ENCODE measurements at regions not wholly inside any gene's neighbourhood (a gene's known extent, or its start where the extent isn't known, plus 50 kb on each side); places are given as distances from the start of the nearest gene placed in this dataset.

- peak; percentile 61; the same call in 1 of the 2 replicates for TF ChIP-seq HMGXB3 (CRISPR knock-in tag; IDR thresholded peaks at IDR 0.05; ENCODE audit: borderline replicate concordance)
- TF ChIP-seq ZNF747 (CRISPR knock-in tag; IDR thresholded peaks at IDR 0.05; ENCODE audit: borderline replicate concordance): 0 out of 2 replicates have a peak, but pooled peaks have one; percentile 49
- no peak for TF ChIP-seq RFX5 (IDR thresholded peaks at IDR 0.05; ENCODE audit: low read depth, low read length)
- TF ChIP-seq ZNF263 (CRISPR knock-in tag; IDR thresholded peaks at IDR 0.05): no peak
- no peak for TF ChIP-seq JUND (CRISPR knock-in tag; IDR thresholded peaks at IDR 0.05)
- TF ChIP-seq, protein P1, sequence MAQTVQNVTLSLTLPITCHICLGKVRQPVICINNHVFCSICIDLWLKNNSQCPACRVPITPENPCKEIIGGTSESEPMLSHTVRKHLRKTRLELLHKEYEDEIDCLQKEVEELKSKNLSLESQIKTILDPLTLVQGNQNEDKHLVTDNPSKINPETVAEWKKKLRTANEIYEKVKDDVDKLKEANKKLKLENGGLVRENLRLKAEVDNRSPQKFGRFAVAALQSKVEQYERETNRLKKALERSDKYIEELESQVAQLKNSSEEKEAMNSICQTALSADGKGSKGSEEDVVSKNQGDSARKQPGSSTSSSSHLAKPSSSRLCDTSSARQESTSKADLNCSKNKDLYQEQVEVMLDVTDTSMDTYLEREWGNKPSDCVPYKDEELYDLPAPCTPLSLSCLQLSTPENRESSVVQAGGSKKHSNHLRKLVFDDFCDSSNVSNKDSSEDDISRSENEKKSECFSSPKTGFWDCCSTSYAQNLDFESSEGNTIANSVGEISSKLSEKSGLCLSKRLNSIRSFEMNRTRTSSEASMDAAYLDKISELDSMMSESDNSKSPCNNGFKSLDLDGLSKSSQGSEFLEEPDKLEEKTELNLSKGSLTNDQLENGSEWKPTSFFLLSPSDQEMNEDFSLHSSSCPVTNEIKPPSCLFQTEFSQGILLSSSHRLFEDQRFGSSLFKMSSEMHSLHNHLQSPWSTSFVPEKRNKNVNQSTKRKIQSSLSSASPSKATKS (CRISPR knock-in tag; IDR thresholded peaks at IDR 0.05): no peak
- no peak for TF ChIP-seq CREB1 (IDR thresholded peaks at IDR 0.05)
- no peak for TF ChIP-seq CREB1 (CRISPR knock-in tag; IDR thresholded peaks at IDR 0.05)
- no peak for TF ChIP-seq ELF4 (CRISPR knock-in tag; IDR thresholded peaks at IDR 0.05; ENCODE audit: borderline replicate concordance)
- TF ChIP-seq ZNF17 (CRISPR knock-in tag; IDR thresholded peaks at IDR 0.05): no peak
- TF ChIP-seq HOXD1 (CRISPR knock-in tag; IDR thresholded peaks at IDR 0.05): no peak
- TF ChIP-seq SRF (IDR thresholded peaks at IDR 0.05; ENCODE audit: low read depth, low read length): no peak
- 0 out of 2 replicates have a peak, but pooled peaks have one; percentile 55 for TF ChIP-seq ZNF232 (CRISPR knock-in tag; IDR thresholded peaks at IDR 0.05; ENCODE audit: borderline replicate concordance)
- no peak for TF ChIP-seq ZNF572 (CRISPR knock-in tag; IDR thresholded peaks at IDR 0.05)
- TF ChIP-seq RBM39 (IDR thresholded peaks at IDR 0.05; ENCODE audit: low read depth, low read length, poor library complexity, severe bottlenecking): no peak
- TF ChIP-seq ZNF878 (CRISPR knock-in tag; IDR thresholded peaks at IDR 0.05): no peak
- no peak for TF ChIP-seq ZKSCAN1 (IDR thresholded peaks at IDR 0.05; ENCODE audit: low read length)
- no peak for TF ChIP-seq PHF5A (CRISPR knock-in tag; IDR thresholded peaks at IDR 0.05; ENCODE audit: low read depth, unreplicated experiment)
- TF ChIP-seq TBX2 (CRISPR knock-in tag; IDR thresholded peaks at IDR 0.05; ENCODE audit: borderline replicate concordance): peak; percentile 69; the same call in 1 of the 2 replicates
- TF ChIP-seq, protein P2, sequence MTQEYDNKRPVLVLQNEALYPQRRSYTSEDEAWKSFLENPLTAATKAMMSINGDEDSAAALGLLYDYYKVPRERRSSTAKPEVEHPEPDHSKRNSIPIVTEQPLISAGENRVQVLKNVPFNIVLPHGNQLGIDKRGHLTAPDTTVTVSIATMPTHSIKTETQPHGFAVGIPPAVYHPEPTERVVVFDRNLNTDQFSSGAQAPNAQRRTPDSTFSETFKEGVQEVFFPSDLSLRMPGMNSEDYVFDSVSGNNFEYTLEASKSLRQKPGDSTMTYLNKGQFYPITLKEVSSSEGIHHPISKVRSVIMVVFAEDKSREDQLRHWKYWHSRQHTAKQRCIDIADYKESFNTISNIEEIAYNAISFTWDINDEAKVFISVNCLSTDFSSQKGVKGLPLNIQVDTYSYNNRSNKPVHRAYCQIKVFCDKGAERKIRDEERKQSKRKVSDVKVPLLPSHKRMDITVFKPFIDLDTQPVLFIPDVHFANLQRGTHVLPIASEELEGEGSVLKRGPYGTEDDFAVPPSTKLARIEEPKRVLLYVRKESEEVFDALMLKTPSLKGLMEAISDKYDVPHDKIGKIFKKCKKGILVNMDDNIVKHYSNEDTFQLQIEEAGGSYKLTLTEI (CRISPR knock-in tag; conservative IDR thresholded peaks at IDR 0.05): no peak
- no peak; the same call in 1 of the 2 replicates for TF ChIP-seq GZF1 (CRISPR knock-in tag; IDR thresholded peaks at IDR 0.05)
Measured at GRCh38 chr14:34098045-34098984, 147.4 kb upstream of the EGLN3 start (continued).

Data from HepG2 (cell line).